ENCODE measurements at regions not wholly inside any gene's neighbourhood (a gene's known extent, or its start where the extent isn't known, plus 50 kb on each side); places are given as distances from the start of the nearest gene placed in this dataset.

- H3K4me1 ChIP-seq (ENCODE audit: control insufficient read depth in 1 of 2, insufficient read depth in 2 of 2, low read depth in 1 of 2, low read length in 1 of 2): no peaks in the 10 kb centered on the region
- no peak for TF ChIP-seq FOXJ3 (CRISPR knock-in tag; IDR thresholded peaks at IDR 0.05)
- TF ChIP-seq SMC3 (IDR thresholded peaks at IDR 0.05; ENCODE audit: low read depth, low read length): no peak
- no peak for TF ChIP-seq PBX3 (IDR thresholded peaks at IDR 0.05)
- no peak for TF ChIP-seq RXRA (IDR thresholded peaks at IDR 0.05; ENCODE audit: borderline replicate concordance, low read depth)
- TF ChIP-seq FOXM1 (IDR thresholded peaks at IDR 0.05; ENCODE audit: low read depth): no peak
- TF ChIP-seq SIN3A (IDR thresholded peaks at IDR 0.05; ENCODE audit: borderline replicate concordance, low read depth, low read length): no peak
- TF ChIP-seq MEF2A (IDR thresholded peaks at IDR 0.05; ENCODE audit: borderline replicate concordance, low read depth): no peak
- no peak for TF ChIP-seq NRF1 (IDR thresholded peaks at IDR 0.05; ENCODE audit: low read depth, low read length)
- no peak for TF ChIP-seq GABPA (IDR thresholded peaks at IDR 0.05; ENCODE audit: low read depth)
- TF ChIP-seq, protein P1, sequence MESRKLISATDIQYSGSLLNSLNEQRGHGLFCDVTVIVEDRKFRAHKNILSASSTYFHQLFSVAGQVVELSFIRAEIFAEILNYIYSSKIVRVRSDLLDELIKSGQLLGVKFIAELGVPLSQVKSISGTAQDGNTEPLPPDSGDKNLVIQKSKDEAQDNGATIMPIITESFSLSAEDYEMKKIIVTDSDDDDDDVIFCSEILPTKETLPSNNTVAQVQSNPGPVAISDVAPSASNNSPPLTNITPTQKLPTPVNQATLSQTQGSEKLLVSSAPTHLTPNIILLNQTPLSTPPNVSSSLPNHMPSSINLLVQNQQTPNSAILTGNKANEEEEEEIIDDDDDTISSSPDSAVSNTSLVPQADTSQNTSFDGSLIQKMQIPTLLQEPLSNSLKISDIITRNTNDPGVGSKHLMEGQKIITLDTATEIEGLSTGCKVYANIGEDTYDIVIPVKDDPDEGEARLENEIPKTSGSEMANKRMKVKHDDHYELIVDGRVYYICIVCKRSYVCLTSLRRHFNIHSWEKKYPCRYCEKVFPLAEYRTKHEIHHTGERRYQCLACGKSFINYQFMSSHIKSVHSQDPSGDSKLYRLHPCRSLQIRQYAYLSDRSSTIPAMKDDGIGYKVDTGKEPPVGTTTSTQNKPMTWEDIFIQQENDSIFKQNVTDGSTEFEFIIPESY (IDR thresholded peaks at IDR 0.05; ENCODE audit: borderline replicate concordance, low read depth): no peak
- no peak for TF ChIP-seq EP300 (IDR thresholded peaks at IDR 0.05; ENCODE audit: borderline replicate concordance in 1 of 2, low read depth in 1 of 2, low read length in 1 of 2)
- TF ChIP-seq GATA2 (CRISPR knock-in tag; IDR thresholded peaks at IDR 0.05): no peak
- TF ChIP-seq, protein P2, sequence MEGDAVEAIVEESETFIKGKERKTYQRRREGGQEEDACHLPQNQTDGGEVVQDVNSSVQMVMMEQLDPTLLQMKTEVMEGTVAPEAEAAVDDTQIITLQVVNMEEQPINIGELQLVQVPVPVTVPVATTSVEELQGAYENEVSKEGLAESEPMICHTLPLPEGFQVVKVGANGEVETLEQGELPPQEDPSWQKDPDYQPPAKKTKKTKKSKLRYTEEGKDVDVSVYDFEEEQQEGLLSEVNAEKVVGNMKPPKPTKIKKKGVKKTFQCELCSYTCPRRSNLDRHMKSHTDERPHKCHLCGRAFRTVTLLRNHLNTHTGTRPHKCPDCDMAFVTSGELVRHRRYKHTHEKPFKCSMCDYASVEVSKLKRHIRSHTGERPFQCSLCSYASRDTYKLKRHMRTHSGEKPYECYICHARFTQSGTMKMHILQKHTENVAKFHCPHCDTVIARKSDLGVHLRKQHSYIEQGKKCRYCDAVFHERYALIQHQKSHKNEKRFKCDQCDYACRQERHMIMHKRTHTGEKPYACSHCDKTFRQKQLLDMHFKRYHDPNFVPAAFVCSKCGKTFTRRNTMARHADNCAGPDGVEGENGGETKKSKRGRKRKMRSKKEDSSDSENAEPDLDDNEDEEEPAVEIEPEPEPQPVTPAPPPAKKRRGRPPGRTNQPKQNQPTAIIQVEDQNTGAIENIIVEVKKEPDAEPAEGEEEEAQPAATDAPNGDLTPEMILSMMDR (IDR thresholded peaks at IDR 0.05): no peak
- TF ChIP-seq REST (IDR thresholded peaks at IDR 0.05; ENCODE audit: low read depth, low read length): no peak
- no peak for DNase-seq
- no peaks in the 10 kb centered on the region for H4K20me1 ChIP-seq (ENCODE audit: insufficient read depth)
- H3K9me3 ChIP-seq: no peaks in the 10 kb centered on the region
- H3K79me2 ChIP-seq (ENCODE audit: insufficient read depth): no peaks in the 10 kb centered on the region
- H3K9ac ChIP-seq: no peak overlapping the region
- peaks cover 13% of the 10 kb centered on the region; the same call in 1 of the 2 replicates for H3K27me3 ChIP-seq (ENCODE audit: insufficient read depth)
- H3K4me3 ChIP-seq (ENCODE audit: low read depth in 2 of 2, low read length in 1 of 2): no peak overlapping the region
- ChIA-PET POLR2A (no interaction called here), CTCF (interaction anchor here (1.3 kb wide), 1 partner anchor 63 kb away, joined by 3 read pairs; no protein-coding TSS in a partner anchor)
- no peak overlapping the region for H3K4me2 ChIP-seq
- H2AFZ ChIP-seq (ENCODE audit: low read depth): no peak overlapping the region
- H3F3A ChIP-seq (replicated peaks; ENCODE audit: insufficient read depth): no peaks in the 10 kb centered on the region
- no peaks in the 10 kb centered on the region for H3K36me3 ChIP-seq (replicated peaks in 1 of 2; ENCODE audit: control insufficient read depth in 1 of 2, insufficient read depth in 2 of 2, low read length in 1 of 2)
- 90% methylated on average over 2 of the region's 2 CpGs for WGBS (ENCODE audit: low lambda C conversion rate)
- H3K9me2 ChIP-seq: no peaks in the 10 kb centered on the region
- H3K27ac ChIP-seq (ENCODE audit: low read depth in 2 of 2, low read length in 1 of 2): no peak overlapping the region
Measured at GRCh38 chr14:75371297-75371696, 56.5 kb upstream of the JDP2 start.

Data from SK-N-SH (cell line).